Bone marrow (tissue), 2 donors: ENCODE measurements at regions not wholly inside any gene's neighbourhood (a gene's known extent, or its start where the extent isn't known, plus 50 kb on each side); places are given as distances from the start of the nearest gene placed in this dataset.
"Not testable (repeated sequence)": the region's sequence is repeated elsewhere in the genome, so short reads cannot be mapped to it uniquely, and the experiment has no call there.

Experiments
- DNase-seq, 2 donors: peaks; one replicate each; lab custom pipeline; 2025; lab: John Stamatoyannopoulos, UW

DNA sequence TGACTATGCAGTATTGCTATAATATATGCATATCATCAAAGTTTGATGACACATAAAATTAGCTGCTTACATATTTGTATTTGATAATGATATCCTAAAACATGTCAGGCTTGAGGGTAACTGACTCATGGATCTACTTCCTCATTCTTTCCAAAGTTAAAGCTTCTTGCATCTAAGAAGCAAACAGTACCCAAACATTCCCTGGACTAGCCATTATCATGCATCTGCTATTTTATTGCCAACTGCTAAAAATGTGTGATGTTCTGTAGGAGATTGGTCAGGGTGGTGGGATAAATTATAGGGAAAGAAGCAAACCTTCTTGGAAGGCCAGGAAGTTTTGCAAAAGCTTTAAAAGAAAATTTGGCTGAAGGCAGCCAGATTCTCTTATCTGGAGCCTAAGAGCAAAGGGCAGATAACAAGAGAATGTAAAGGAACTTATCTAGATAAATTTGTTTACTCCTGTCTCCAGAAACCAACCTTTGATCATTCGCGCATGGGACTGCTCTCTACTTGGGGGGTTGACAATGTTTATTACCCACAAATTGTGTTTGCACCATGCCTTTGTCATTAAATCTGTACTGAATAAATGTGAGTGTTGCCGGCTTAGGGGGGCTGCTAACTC, 604.1 kb upstream of the TLE4 start:
- no peak for DNase-seq

DNA sequence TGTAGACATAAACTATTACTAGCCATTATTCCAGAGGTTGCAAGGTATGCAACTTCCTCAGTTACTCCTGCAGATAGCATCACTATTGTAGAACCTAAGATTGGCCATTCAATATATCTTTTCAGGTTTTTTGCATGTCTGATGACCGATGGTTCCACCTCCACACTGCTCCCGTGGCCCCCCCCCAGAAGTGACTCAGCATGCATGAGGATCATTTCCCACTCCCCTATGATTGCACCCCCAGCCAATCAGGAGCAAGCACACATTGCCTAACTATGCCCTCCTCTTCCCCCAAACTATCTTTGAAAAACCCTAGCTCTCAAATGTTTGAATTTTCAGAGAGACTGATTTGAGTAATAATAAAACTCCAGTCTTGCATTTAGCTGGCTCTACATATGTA, 601.4 kb upstream of the TLE4 start:
- DNase-seq: no peak

DNA sequence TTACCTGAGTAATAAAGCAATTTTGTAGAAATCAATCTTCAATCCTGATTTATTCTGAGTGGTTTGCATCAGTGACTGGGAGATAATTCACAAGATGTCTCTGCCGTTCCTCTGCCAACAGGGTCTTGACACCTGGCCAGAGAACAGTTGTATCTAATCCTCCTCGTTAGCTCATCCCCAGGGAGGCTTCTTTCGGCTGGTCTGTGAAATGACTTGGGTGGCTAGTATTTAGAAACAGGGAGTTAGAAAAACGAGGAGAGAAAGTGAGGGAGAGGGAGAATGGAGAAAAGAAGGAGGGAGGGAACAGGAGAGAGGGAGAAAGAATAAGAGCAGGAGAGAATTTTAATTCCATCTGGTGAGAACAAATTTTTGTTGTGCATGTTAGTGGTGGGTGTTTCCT, 600.2 kb upstream of the TLE4 start:
- no peak for DNase-seq

DNA sequence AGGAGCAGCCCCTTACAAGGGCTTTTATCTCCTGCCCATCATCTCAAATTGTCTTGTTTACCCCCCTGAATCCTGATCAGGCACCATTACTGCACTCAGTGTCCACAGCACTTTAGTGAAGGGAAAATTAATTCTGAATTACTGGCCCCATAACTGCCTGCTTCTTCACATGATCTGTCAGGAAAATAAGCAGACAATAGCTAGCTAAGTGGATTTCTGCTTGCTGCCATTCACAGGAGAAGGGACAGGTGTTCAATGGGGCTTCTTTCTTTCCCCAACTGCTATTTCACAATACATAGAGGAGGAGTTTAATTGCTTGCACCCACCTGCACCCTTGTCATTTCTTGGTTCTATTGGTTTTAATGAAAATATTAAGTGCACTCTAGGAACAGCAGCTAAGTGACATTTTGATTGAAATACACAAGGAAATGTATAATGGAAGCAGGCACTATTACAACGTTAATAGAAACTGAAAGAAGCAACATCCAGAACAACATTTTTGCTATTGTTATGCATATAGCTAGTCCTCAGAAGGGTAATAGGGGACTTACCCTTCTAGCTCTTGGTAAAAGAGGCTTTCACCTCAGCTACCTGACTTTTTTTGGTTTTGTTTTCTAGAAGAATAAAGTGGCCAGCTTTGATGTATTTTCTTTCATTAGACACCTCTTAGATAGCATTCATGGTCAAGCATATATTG, 599.3 kb upstream of the TLE4 start:
- DNase-seq: no peak

DNA sequence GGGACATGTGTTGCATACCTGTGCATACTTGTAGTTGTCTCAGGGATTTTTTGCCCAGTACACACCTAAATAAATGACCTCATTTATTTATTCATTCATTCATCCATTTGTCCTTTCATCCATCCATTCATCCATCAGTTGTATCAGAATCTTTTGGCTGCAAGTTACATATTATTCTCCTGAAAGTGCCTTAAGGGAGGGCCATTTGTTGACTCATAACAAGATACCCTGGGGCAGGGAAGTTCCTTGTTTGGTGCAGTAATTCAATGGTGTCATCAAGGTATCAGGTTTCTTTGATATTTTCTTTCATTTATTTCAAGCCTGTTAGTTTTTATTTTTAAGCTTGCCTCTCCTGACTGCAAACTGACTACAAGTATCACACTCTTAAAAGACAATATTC, 597.9 kb upstream of the TLE4 start:
- no peak for DNase-seq

DNA sequence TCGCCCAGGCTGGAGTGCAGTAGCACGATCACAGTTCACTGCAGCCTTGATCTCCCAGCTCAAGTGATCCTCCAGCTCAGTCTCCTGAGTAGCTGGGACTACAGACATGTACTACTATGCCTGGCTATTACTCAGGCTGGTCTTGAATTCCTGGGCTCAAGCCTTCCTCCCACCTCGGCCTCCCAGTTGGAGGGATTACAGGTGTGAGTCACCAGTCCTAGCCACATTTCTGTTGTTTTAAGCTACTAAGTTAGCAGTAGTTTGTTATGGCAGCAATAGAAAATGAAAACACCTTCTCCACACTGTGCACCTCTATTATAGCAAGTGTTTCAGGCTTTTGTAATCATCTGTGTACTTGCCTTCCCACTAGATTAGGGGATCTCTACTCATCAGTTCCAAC, 588.9 kb upstream of the TLE4 start:
- no peak for DNase-seq

DNA sequence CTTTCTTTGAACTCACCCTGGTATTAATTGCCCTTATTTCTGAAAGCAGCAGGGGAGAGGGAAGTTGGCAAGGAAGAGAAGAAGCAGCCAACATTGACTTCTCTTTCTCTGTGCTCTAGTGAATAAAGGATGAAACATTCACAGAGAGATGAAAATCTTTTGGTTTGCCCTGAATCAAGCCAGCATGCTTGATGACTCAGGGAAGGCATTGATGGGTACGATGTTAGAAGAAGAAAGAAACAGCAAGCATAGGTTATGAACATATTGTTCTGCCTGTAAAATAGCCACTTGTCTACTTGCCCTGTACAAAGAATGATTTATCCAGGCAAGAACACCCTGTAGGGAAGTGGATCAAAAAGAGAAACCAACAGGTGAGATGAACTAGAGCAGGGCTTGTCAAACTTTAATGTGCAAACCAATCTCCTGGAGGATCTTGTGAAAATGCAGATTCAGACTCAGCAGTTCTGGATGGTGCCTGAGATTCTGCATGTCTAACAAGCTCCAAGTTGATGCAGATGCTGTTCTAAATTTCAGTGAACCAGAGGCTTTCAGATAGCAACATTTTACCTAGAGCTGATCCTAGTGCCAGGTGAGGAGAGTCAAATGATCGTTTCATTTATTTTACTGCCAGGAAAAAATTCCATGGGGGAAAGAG, 586.6 kb upstream of the TLE4 start:
- DNase-seq: no peak

DNA sequence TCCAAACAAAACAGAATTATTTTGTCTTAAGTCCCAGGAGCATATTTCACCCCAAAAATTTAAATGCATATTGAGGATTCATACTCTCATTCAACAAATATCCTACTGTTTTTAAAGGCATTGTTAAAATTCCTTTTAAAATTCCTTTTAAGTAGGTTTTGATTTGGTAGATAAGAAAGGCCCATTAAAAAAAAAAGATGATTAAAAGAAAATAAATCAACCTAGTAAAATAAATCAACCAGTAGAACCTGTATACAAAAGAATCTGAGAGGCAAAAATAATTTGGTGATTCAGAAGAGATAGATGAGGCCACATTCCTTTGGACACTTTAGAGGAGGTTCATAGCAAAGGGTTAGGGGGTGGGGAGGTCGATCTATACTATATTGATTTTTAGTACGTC, 585.3 kb upstream of the TLE4 start:
- DNase-seq: no peak

DNA sequence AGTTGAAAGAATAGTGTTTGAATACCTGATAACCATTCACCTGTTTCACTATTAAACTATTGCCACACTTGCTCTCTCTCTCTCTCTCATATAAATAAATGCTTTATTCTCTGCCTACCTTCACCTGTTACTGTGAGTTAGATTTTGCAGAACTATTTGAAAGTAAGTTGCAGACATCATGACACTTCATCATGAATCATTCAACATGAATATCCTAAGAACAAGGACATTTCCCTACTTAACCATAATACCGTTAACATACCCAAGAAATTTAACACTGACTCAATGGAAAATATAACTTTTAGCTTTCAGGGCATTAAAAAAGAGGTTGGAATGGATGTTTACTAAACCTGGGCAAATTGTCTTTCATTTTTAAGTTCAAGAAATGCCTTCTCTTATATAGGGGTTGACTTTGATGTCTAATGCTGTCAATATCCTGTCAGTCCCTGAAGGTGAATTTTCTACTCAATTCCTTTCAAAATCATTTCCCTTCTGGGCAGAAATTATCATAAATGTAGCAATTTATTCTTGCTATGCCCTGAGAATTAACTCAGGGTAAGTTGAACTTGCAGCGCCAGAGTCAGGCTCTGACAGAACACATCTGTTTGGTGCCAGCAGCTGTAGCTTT, 582.6 kb upstream of the TLE4 start:
- no peak for DNase-seq

DNA sequence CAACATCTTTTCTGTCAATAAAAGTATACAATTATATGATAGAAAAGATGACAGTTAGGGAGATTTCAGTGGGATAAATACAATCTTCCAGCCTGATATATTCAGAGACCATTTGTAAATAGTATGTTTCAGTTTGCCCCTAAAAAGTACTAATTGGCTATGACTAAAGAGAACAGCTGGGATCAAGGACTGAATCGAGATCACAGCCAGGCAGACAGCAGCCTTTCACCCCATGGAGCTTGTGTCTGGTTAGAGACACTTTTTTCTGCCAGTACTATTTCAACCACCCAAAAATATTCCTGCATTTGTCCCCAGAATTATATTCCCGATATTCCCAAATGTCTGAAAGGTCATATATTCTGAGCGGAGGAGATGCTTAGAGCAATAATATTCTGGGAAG, 577.3 kb upstream of the TLE4 start:
- no peak for DNase-seq

DNA sequence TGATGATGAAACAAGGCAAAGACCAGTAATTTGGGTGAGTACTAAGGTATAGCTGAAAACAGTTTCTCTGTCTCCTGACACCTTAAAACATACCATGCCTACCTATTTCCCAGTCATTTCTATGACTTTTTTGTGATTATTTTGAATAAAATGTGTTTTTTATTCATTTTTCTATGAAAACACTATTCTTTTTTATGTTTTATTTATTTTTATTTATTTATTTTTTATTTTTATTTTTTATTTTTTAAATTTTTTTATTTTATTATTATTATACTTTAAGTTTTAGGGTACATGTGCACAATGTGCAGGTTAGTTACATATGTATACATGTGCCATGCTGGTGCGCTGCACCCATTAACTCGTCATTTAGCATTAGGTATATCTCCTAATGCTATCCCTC, 576.8 kb upstream of the TLE4 start:
- DNase-seq: not testable (repeated sequence)

DNA sequence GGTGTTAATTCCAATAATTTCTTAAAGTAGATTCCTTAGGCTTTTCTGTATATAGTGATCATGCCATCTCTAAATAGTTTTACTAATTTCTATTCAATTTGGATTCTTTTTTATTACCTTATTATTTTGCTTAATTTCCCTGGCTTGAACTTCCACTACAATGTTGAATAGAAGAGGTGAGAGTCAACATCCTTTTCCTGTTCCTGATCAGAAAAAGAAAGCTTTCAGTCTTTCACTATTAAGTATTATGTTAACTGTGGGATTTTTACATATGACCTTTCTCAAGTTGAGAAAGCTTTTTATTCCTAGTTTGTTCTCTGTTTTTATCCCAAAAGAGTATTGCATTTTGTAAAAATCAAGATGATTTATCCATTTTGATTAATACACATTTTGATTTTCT, 574.5 kb upstream of the TLE4 start:
- DNase-seq: no peak

DNA sequence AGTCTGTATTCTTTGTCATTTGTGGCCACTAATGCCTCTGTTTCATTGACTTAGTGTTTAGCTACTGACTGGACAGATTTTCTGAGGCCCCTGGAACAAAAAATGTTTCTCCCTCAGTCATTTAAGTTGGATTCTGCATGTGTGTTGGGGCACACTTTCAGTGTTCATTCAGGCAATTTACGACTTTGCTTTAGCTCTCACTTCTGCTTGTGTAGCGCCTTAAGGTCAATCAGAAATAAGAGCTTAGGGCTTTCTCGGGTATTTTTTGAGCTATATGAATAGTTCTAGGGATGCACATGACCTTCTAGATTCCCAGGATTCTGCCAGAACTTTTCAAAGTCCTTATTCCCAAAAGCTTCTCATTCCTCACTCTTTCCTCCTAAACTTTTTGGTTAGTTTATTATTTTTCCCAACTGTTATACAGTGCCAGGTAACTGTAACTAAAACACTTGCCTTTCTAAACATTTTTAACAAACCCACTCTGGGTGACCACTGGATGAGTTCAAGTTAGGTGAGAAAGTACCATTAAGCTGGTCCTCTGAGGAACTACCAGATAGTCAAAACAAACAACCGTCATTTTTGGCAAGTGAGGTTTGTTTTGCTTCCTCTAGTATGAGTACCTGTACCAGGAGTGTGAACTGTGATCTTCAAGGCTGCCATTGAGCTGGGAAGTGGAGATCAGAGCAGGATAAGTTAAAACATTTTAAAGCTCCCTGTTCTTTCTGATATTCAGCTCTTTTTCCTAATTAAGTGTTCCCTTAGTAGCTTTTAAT, 571.3 kb upstream of the TLE4 start:
- DNase-seq: no peak

DNA sequence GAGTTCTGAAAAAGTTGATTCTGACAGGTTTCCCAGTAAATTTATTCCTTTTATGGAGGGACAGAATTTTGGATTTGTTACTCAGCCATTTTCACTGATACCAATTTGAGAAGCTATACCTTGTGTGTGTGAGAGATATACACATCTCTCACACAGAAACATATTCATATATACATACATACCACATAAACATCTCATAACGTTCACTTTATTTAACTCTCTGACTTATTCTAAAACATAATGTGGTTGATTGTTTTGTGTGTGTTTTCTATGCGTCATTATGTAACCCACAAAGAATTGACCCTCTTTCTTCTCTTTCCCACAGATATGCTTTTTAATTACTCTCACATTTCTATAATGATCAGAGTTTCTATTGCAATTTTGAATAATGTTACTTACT, 570.8 kb upstream of the TLE4 start:
- no peak for DNase-seq

DNA sequence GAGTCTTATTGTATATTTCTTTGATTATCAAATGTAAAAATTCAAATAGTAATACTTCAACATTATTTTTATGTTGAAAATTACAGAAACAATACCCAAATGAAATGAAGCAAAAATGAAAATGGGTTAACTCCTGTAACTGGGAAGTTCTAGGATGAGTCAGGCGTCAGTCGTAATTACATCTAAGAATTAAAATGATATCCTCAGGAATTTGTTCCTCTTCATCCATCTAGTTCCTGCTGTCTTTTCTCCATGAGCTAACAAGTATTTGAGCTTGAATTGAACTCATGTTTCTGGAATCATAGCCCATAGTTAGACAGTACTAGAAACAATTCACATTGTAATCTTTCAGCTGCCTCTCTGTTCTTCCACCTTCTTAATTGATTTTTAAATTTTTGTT, 568.3 kb upstream of the TLE4 start:
- no peak for DNase-seq

DNA sequence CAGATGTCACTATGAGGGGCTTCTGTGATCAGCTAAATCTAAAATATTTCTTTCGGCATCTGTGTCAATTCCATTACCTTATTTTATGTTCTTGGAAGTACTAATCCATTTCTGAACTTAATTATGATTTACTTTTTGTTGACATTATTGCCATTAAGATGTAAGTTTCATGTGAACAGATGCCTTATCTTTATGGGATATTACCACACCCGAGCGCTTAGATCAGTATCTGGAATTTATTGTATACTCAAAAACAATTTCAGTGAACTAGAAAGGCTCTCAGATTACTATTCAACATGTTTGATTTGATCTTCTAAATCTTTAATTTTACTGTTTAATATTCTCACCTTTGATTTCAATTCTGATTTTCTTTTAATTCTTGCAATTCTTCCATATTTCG, 567.7 kb upstream of the TLE4 start:
- no peak for DNase-seq

DNA sequence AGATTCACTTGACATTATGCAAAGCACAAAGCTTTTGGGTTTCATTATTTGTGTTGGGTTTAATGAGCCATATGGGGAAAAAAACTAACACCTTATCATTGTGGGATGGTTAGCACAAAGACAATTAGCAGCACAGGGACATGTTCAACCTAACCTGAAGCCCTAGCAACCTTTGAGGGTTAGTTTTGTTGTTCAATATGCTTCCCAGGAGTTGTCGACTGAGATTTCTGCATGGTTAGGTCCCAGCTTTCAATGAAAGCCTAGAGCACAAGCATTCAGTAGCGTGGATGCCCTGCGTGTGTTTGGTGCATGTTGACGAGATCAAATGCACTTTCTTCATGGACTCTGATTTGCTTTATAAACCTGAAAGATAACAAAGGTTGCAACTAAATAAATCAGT, 565.2 kb upstream of the TLE4 start:
- DNase-seq: no peak

DNA sequence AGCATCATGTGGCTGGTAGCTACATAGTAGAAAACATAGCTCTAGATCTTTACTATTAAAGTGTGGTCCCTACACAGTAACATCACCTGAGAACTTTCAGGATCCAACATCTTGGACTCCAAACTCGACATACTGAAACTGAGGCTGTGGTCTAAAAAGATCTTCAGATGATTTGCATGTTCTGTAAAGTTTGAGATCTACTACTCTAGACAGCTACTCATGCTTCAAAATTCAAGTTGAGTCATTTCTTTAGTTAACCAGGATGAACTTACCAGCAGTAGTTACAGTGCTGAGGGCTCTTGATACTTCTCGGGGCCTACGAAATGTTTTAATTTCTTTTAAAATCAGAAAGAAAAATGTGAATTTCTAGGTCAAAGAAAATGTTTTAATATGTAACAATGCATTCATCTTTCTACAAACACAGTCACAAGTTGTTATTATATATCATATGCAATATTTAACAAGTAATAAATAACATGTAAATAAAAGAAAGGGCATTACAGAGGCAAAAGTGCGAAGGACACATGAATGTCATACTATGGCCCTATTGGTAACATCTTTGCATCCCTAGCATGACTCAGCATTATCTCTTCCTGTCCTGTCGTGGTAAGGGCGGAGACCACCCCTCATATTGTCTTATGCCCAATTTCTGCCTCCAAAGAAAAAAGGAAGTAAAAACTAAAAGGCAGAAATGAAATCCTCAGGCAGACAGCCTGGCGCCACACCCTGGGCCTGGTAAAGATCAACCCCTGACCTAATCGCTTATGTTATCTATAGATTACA, 563.9 kb upstream of the TLE4 start:
- no peak for DNase-seq

DNA sequence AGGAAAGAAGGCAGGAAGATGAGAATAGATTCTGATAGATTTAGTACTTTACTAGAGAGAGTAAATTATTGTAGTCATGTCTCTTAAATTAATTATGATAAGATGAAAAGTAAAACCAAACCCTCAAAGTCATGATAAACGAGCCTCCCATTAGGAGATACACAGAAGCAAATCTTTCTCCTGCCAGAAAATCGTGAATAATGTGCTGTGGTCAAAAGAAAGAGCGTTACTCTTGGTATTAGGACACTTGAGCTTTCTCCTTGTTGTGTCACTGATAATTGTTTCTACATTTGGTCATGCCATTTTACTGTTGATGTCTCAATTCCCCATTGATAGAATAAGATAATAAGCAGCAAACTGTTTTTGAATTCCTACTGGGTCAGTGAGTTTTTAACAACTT, 562.8 kb upstream of the TLE4 start:
- no peak for DNase-seq

DNA sequence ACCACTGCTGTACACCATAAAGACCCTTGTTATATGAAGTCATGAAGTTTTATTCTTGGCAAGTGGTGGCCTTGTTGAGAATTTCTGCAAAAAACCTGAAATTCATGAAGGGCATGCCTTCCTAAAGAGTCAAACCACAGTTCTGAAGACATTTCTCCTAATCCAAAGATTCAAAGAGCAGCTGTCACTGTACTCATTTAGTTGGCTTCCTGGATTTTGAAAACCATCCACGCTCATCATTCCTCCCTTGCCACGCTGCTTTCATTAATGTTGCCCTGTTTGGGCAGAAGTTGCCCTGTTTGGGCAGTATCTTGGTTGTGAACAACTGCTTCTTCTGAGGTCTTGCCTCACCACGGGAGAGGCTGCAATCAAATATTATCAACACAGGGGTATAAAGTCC, 560.3 kb upstream of the TLE4 start:
- no peak for DNase-seq

DNA sequence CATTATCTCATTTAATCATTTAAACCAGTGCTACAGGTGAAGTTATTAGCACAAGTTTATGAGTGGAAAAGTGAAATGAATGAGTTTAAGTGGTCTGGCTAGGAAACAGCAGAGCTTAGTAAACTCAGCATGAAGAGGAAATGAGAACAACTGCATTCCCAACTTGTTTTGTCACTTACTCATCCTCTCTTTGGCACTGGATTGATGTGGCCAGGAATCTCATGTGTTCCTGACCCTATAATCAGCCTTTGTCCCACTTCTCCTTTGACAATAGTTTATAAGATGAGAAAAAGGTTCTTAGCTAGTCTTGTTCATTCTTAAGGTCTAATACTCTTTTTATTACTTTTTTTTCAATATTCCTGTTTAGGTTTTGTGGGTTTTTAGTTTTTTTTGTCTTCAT, 559.2 kb upstream of the TLE4 start:
- DNase-seq: no peak
